Natural killer cell (primary cell): ENCODE measurements at regions not wholly inside any gene's neighbourhood (a gene's known extent, or its start where the extent isn't known, plus 50 kb on each side); places are given as distances from the start of the nearest gene placed in this dataset.

ENCODE experiments used
- ATAC-seq, 3 donors: fragments of 150-1000 bp in 2 of 3; fragments of 200-7000 bp in 1 of 3; cut with Tn5 transposase; 1 replicate in 1 of 3; 2 replicates in 2 of 3; pipeline ENCODE4 v1.10.0; 2021; ENCODE audit warnings: mild to moderate bottlenecking in 2 of 3, moderate library complexity in 2 of 3
- DNase-seq, 2 donors: peaks; one replicate each; pipeline versions ENCODE4 v3.0.0 to v3.0.0-alpha.2; 2013 to 2021; ENCODE audit warnings: mixed read lengths in 1 of 2
- H3K27ac ChIP-seq: one replicate; pipeline ENCODE4 v1.5.1; 2013; ENCODE audit warnings: mild to moderate bottlenecking, low read length
- H3K27me3 ChIP-seq: one replicate; pipeline ENCODE4 v1.6.1; 2013; ENCODE audit warnings: low read length; ENCODE audit not compliant: control insufficient read depth, insufficient read depth
- H3K36me3 ChIP-seq: one replicate; pipeline ENCODE4 v1.6.1; 2013; ENCODE audit warnings: low read length; ENCODE audit not compliant: control insufficient read depth, insufficient read depth
- H3K4me1 ChIP-seq: one replicate; pipeline ENCODE4 v1.6.1; 2013; ENCODE audit warnings: low read length; ENCODE audit not compliant: control insufficient read depth, insufficient read depth
- H3K4me3 ChIP-seq: one replicate; pipeline ENCODE4 v1.5.1; 2013; ENCODE audit warnings: low read length
- H3K9me3 ChIP-seq: one replicate; pipeline ENCODE4 v1.6.1; 2013; ENCODE audit warnings: low read length; ENCODE audit not compliant: control insufficient read depth, insufficient read depth
- H3K27ac Mint-ChIP-seq, 2 donors: one replicate each; pipeline ENCODE4 v1.8.0; 2022; ENCODE audit warnings: mild to moderate bottlenecking in 2 of 2, mixed read lengths in 2 of 2, moderate library complexity in 1 of 2
- H3K27me3 Mint-ChIP-seq, 2 donors: one replicate each; pipeline ENCODE4 v1.8.0; 2022; ENCODE audit warnings: low read depth in 2 of 2, mixed read lengths in 2 of 2
- H3K36me3 Mint-ChIP-seq: one replicate; pipeline ENCODE4 v1.8.0; 2022; ENCODE audit warnings: mixed read lengths
- H3K4me1 Mint-ChIP-seq, 2 donors: one replicate each; pipeline ENCODE4 v1.8.0; 2022; ENCODE audit warnings: mixed read lengths in 2 of 2
- H3K4me3 Mint-ChIP-seq: one replicate; pipeline ENCODE4 v1.8.0; 2022; ENCODE audit warnings: mild to moderate bottlenecking, moderate library complexity, mixed read lengths
- H3K9me3 Mint-ChIP-seq, 2 donors: one replicate each; pipeline ENCODE4 v1.8.0; 2022; ENCODE audit warnings: mixed read lengths in 2 of 2
- WGBS: methylation state at CpG from one replicate; pipeline ENCODE4 v1.1.7; 2013; ENCODE audit warnings: missing lambda C conversion rate; ENCODE audit not compliant: insufficient coverage; 5-methylcytosine and 5-hydroxymethylcytosine counted together
- intact Hi-C: fragments of 100-400 bp; cut with micrococcal nuclease; formaldehyde crosslinking; loops from one replicate; pipeline ENCODE4 v1.14.2; 2022
- TF ChIP-seq, protein P1 (sequence below): fragments of 200-600 bp; IDR thresholded peaks from one replicate; pipeline ENCODE4 v1.8.0; 2022; ENCODE audit warnings: antibody characterized with exemption

DNA sequence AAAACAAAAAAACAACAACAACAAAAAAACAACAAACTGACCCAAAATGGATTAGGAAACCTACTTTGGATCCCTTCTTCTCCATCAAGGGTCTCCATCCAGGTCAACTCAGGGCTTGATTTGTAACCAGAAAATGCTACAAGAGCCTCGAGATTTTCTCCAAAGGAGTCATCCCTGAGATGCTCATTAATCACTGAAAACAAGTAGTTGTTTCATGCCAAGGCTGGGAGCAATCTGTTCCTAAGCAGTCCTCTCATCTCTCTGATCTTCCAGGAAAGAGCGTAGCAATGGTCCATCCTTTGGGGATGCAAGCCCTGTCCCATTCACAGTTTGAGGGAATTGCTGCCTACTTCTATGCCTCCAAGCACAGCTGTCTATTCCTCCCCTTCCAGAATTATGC, 203.0 kb upstream of the MAP3K1 start:
- no peaks in the 10 kb centered on the region for H3K27me3 ChIP-seq
- peaks cover 2% of the 10 kb centered on the region for H3K9me3 ChIP-seq
- no peaks in the 10 kb centered on the region for H3K36me3 ChIP-seq
- WGBS, result 93% methylated on average over 2 of the region's 2 CpGs
- Mint-ChIP-seq H3K4me1 (peaks cover 67 to 76% of the 10 kb centered on the region in 2 donors), H3K27me3 (no peaks in the 10 kb centered on the region), H3K9me3 (peaks cover 3 to 4% of the 10 kb centered on the region in 2 donors), H3K4me3 (peak overlapping the region; percentile 86), H3K27ac (peak overlapping the region; percentile 61 to 86), H3K36me3 (peaks cover 13% of the 10 kb centered on the region)
- H3K27ac ChIP-seq, result no peak overlapping the region
- intact Hi-C loops, result no loop called here
- TF ChIP-seq, protein P1, sequence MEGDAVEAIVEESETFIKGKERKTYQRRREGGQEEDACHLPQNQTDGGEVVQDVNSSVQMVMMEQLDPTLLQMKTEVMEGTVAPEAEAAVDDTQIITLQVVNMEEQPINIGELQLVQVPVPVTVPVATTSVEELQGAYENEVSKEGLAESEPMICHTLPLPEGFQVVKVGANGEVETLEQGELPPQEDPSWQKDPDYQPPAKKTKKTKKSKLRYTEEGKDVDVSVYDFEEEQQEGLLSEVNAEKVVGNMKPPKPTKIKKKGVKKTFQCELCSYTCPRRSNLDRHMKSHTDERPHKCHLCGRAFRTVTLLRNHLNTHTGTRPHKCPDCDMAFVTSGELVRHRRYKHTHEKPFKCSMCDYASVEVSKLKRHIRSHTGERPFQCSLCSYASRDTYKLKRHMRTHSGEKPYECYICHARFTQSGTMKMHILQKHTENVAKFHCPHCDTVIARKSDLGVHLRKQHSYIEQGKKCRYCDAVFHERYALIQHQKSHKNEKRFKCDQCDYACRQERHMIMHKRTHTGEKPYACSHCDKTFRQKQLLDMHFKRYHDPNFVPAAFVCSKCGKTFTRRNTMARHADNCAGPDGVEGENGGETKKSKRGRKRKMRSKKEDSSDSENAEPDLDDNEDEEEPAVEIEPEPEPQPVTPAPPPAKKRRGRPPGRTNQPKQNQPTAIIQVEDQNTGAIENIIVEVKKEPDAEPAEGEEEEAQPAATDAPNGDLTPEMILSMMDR, result no peak
- no peak for DNase-seq
- no peak for ATAC-seq
- no peak overlapping the region for H3K4me3 ChIP-seq
- H3K4me1 ChIP-seq, result peaks cover 31% of the 10 kb centered on the region

DNA sequence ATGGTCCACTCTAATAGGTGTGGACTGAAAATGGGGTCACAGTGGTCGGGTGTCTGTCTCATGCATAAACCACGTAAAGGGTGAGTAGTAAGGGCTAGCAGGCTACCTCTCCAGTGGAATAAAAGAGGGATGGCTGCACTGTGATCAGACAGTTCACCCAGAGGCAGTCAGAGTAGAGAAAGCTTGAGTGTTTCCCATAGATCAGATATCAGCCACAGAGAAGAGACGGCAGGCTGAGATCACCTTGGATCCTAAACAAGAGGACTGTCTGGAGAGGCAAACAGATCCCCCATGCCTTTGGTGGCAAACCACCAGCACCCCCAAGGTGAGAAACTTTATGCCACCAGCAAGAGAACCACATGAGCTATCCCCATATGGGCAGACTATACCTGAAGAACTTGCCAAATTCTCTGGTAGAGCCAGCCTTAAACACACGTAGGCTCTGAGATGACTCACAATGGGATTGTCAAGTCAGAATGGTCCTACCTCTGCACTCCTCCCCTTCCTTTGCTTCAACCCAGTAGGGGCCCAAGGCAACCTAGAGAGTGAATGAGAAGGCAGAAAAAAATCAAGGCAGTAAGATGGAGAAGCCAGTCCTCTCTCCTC, 205.2 kb upstream of the MAP3K1 start:
- H3K27ac Mint-ChIP-seq, result peak overlapping the region; percentile 53 to 61
- ATAC-seq (peak; percentile 39 to 84 (median 73)), DNase-seq (peak in 1 of 2 donors; percentile 24)
- peaks cover 13% of the 10 kb centered on the region for H3K36me3 Mint-ChIP-seq
- H3K9me3 ChIP-seq, result no peaks in the 10 kb centered on the region
- peaks cover 60 to 72% of the 10 kb centered on the region in 2 donors for H3K4me1 Mint-ChIP-seq
- TF ChIP-seq, protein P1, result no peak
- WGBS, result 30% methylated on average over 4 of the region's 4 CpGs
- no peak overlapping the region for H3K4me3 ChIP-seq
- intact Hi-C loops, result no loop called here
- H3K4me1 ChIP-seq, result peaks cover 26% of the 10 kb centered on the region
- H3K4me3 Mint-ChIP-seq, result peak overlapping the region; percentile 65
- H3K9me3 Mint-ChIP-seq, result peaks cover 3 to 4% of the 10 kb centered on the region in 2 donors
- no peaks in the 10 kb centered on the region for H3K36me3 ChIP-seq
- H3K27ac ChIP-seq, result peak overlapping the region; percentile 39
- H3K27me3 ChIP-seq, result no peaks in the 10 kb centered on the region
- no peaks in the 10 kb centered on the region for H3K27me3 Mint-ChIP-seq

DNA sequence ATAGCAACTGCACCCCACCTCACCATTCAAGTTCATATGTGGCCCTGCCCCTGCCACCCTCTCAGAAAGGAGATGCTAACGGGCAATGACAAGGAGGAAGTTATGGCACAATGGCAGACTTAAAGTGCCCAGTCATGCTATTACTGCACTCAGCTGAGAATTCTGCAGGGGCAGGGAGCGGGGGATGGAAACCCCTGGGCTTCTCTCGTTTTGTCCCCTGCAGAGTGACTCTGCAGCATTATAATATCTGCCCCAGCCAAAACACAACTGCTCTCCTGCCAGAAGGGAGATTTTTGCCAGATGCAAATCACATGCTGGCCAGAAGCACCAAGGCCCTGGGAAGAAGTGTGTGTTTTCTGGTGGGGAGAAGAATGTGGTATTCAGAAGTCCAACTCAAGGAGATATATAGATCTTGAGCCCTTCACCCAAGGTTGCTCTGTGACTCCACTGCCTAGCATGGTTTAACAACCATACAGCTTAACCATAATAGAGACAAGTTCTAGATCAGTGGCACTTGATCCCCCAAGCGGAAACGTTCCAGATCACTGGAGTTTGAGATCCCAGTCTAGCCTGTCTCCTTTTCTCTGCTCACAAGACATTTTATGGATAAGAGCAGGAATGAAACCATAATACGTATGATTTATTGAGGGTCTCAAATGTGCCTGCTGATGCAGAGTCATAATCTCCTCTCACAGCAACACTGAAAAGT, 207.0 kb upstream of the MAP3K1 start:
- Mint-ChIP-seq H3K4me1 (peaks cover 44 to 57% of the 10 kb centered on the region in 2 donors), H3K27ac (no peak overlapping the region), H3K27me3 (no peaks in the 10 kb centered on the region), H3K9me3 (peaks cover 3 to 4% of the 10 kb centered on the region in 2 donors), H3K36me3 (peaks cover 13% of the 10 kb centered on the region), H3K4me3 (no peak overlapping the region)
- ATAC-seq (peak in 1 of 3 donors; percentile 56), DNase-seq (no peak)
- H3K27me3 ChIP-seq, result no peaks in the 10 kb centered on the region
- 75% methylated on average over 6 of the region's 6 CpGs for WGBS
- intact Hi-C loops, result no loop called here
- no peaks in the 10 kb centered on the region for H3K9me3 ChIP-seq
- no peak overlapping the region for H3K4me3 ChIP-seq
- no peak overlapping the region for H3K27ac ChIP-seq
- peaks cover 19% of the 10 kb centered on the region for H3K4me1 ChIP-seq
- H3K36me3 ChIP-seq, result no peaks in the 10 kb centered on the region
- TF ChIP-seq, protein P1, result no peak
